NCI-H524 (cell line): ENCODE measurements at regions not wholly inside any gene's neighbourhood (a gene's known extent, or its start where the extent isn't known, plus 50 kb on each side); places are given as distances from the start of the nearest gene placed in this dataset.

Source experiments
- DNase-seq, 2 experiments: peaks; one replicate each; lab custom pipeline; 2025; lab: John Stamatoyannopoulos, UW

DNA sequence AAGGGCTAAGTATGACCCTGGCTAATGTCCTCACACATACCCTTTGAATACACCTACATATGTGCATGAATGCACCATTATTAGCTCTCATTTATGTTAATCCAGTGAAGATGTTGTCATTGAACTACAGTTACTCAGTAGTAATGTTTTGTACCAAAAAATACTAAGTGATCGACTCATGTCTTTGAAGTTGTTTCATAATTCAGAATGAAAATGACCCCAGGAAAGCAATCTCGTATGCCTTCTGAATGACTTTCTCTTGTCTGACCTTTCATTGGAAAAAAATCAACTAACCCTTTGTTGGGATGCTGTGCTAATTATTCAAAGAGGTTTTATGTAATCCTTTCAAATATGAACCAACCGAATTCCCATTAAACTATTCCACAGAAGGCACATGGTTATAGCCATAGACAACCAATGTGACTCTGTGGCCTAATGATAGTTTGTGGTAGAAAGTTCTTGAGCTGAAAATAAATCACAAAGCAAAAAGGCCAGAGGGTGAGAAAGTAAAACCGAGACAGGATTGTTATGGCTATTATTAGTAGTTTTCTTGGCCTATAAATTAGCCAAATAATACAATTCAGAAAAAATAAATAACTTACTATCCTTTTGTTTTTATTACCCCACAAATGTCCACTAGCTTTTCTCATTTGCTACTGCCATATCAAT is 86.8 kb upstream of the STARD13 start:
- no peak for DNase-seq

DNA sequence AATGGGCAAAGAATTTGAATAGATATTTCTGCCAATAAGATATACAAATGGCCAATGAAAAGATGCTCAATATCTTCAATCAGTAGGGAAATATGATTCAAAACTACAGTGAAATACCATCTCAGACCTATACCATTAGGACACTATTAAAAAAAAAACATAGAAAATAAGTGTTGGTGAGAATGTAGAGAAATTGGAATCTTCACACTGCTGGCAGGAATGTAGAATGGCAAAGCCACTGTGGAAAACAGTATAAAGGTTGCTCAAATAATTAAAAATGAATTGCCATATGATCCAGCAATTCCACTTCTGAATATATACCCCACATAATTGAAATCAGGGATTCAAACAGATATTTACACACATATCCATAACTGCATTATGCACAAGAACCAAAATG is 88.1 kb upstream of the STARD13 start:
- DNase-seq: no peak

DNA sequence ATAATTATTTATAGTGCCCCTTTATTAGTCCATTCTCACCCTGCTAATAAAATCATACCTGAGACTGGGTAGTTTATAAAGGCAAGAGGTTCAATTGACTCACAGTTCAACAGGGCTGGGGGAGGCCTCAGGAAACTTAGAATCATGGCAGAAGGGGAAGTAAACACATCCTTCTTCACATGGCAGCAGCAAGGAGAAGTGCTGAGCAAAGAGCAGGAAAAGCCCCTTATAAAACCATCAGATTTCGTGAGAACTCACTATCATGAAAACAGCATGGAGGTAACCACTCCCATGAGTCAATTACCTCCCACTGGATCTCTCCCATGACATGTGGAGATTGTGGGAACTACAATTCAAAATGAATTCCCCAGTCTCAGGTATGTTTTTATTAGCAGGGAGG is 89.9 kb upstream of the STARD13 start:
- no peak for DNase-seq

DNA sequence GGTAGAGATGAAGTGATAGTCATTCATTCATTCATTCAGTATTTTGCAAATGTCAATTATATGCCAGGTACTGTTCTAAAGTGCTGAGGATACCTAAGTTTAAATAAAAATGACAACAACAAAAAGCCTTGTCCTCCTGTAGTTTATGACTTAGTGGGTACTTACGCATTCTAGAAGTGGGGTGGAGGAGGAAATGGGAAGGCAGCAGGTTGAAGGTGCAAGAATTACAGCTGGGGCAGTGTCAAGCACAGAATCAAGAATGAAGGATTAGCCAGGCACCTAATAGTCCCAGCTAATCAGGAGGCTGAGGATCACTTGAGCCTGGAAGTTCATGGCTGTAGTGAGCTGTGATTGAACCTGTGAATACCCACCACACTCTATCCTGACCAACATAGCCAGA is 90.7 kb upstream of the STARD13 start:
- DNase-seq: no peak

DNA sequence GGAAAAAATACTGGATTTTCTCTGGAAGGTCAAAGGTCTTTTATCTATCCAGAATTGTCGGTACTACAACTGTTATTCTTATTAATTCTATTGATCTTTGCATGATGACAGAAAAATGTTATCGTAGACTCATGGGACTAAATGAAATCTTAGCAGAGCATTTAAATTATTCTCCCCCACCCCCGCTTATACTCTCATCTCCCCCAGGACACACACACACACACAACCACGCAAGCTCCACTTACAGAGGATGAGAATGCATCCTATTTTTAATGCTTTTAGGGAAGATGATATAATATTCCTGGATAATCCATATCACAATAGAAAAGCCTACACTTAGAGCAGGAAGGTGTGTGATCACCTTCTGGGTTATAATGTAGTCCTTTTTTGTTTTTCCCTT is 91.9 kb upstream of the STARD13 start:
- no peak for DNase-seq

DNA sequence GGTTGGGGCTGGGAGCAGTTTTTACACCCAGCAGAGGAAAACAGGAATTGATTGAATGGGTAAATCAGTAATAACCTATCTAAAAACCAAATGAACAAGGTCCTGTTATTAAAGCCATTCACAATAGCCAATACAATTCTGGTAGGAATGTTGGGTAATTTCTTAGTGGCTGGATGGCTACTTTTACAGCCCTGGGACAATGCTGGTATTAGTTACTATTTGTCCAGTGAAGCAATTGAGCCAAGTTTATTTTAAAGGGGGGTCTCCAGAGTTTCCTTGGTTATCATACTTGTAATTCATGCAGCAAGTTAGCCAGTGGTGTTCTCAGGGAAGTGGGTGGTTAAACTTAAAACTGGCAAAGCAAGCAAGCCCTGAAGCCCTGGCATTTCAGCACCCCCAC is 92.3 kb upstream of the STARD13 start:
- DNase-seq: no peak

DNA sequence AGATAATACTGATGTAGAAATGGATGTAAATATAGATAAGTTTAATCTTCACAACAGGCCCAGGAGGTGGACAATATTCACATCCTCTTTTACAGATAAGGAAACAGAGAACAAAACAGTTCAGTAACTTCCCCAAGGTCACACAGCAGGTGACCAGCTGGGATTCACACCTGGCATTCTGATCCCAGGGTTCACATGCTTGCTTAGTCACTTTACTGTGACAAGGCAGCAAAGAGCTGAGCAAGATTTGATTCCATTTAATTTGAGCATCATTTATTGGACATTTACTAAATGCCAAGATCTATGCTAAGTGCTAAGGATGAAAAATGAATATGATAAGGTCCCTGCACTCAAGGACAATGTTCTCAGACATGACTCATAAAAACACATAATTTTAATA is 94.1 kb upstream of the STARD13 start:
- DNase-seq: no peak

DNA sequence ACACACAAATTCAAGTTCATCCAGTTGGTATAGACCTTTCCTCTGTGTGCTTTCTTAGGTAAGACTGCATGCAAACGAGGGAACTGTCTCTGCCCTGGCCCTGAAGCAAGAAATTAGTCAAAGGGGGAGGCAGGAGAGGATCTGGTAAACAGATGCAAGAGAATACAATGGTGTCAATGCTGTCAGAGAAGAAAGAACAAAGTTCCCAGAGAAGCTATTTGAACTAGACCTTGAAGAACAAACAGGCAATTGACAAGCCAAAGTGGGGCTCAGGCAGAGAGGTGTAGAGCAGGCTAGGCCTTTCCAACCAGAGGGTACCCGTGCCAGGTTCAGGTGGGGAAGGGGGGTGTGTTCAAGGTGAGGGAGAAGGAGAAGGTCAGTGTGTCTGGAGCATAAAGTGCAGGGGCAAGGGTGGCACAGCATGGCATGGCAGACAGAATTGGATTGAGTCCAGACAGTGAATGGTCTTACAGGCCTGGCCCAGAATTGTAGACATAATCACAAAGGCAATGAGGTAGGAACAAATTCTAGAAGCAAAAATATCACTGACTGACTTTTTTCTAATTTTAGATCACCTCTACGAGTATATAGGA is 95.0 kb upstream of the STARD13 start:
- no peak for DNase-seq

DNA sequence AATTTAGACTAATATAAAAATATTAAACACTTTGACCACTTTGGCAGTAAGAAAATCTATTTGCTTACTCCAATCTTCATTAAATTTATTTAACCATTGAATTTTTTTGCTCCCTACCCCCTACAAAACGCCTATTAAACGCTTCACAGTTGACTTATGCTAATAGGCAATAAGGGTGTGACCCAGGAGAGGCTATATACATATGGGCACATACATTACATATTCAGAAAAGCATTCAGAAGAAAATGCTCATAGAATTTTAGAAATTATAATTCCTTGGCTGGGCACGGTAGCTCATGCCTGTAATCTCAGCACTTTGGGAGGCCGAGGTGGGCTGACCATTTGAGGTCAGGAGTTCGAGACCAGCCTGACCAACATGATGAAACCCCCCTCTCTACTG is 95.6 kb upstream of the STARD13 start:
- DNase-seq: no peak

DNA sequence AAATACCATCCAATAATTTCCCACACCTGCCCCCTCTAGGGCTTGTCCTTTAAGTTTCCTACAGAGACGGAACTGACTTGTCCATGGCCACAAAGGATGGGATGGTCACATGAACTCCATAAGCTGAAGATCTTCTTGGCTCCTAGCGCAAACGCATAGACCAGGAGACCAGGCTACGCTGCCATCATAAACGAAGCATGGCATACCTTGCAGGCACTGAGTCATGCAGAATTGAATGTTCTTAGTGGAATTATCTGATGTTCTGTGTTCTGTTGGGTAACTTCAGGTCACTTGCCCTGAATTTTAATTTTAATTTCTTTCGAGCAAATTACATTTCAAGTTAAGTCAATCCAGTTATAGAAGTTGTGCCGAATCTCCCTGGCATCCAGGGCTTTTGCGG is 96.4 kb upstream of the STARD13 start:
- DNase-seq: no peak

DNA sequence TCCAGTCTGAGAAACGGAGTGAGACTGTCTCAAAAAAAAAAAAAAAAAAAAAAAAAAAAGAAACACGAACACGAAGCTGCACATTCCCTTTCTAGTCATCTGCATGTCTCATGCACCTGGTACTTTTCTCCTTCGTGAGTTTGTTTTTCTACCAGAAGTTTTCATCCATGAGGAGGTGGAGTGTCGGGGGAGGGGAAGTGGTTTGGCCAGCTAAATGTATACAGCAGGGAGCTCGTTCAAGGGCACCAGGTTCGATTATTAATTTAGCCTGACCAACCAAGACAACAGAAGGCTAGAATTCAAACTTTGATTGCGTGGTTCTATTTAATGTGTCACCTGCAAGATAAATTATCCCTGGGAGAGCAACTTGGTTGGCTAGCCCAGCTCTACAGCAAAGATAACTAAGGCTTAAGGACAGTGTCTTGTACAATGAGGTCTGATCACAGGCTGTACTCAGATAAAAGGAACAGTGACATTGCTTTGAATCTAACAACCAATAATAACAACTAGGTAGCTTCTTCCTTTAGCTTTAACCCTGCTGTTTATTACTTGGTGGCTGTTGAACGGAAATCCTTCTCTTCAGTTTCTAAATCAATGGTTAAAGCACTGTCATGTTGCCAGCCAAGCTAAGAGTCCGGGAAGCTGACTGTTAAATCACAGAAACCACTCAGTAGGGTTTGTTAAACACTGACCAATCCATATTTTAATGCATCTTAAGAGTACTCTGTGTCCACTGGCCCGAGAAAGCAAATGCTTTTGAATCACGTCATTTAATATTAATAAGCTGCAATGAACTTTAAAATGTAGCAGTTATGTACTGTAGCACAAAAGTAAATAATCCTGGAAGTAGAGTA is 98.4 kb upstream of the STARD13 start:
- DNase-seq: no peak

DNA sequence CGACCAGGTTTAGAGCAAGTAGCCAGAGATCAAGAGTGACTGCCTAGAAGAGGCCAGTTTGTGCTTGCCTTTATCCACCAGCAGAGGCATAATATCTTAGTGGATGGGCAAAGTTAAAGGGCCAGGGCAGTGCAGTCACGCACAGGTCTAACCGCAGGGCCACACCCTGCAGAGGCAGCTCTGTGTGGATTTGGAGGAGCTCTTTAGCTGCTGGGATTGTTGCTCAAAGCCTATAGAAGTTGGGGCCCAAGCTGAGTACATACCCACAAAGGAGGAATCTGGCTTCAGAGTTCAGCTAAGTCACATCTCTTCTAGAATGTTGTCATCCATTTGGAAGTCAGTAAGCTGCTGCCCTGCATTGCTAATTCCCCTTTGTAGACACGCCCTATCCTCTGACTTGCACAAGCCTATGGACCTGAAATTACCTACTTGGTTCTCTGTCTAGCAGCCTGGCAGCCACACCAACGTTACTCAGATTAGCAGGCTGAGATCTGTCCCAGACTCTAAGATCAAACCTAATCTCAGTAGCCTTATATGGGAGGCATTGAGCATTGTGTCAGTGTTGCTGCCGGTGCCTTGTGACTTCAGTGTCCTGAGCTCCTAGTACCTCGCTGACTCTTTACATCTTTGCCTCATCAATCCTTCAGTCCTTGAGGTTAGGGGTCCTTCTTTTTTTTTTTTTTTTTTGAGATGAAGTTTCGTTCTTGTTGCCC is 102.9 kb upstream of the STARD13 start:
- DNase-seq: no peak

DNA sequence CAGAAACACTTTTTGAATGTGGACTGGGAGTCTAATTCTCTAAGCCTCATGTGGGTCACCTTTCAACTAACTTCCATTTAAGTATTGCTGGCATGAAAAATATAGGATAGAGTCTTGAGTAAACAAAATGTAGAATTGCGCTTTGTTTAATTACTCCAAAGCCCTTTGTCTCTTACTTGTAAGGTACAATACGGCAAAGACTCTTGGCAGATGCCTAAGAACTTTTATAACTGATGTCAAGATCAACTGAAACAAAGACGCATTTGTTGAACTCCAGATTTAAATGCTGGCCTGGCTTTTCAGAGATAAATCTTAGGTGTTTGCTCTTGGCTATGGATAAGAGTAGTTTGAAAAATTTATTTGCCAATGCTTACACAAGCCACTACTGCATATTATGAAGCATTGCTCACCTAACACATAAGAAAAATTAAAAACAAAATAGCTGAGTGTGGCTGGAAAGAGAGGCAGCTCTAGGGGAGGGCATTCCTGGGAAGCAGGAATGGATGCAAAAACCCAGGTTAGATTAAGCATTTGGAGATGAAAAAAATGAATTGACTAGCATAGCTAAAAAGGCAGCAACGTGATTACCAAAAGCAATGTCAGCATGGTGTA is 107.3 kb upstream of the STARD13 start:
- no peak for DNase-seq

DNA sequence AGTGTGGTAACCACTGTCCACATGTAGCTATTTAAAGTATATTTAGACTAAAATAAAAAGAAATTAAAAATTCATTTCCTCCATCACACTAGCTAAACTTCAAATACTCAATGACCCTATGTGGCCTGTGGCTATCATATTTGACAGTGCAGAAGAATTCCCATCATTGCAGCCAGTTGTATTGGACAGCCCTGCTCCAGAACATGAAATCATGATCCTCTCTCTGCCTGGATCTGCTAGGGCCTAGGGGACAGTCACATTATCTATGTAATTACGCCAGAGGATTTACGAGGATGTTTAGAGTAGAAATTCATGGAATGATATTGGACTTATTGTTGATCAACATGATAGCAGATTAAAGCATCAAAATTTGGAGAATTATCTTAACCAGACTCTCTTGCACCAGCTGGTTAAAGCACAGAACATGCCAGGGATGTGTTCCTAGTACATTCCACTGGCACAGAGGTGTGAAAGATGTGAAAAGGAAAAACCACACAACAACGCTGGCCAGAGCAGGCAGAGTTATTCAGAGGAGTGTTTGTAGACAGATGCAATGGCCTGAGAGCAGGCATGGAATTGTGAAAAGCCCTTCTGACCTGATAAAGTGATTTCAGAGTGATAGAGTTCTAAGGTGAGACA is 108.9 kb upstream of the STARD13 start:
- no peak for DNase-seq

DNA sequence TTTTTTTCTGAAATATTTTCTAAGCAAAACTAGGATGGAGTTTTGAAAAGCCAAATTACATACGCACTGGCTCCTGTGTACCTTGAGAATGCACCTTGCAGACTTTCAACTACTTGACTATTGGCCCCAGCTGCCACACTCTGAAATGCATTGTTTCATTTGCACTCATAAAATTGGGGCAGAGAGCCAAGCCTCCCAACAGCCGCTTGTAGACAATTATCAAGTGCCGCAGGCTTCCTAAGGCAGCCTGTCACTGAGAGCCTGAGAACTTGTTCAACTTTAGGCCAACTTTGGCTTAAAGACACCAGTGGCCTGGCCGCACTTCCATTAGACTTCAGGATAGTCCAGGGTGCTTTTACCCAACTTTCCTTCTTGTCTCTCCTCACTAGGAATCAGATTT is 115.7 kb upstream of the STARD13 start:
- DNase-seq: peak in 1 of 2 experiments; percentile 52

DNA sequence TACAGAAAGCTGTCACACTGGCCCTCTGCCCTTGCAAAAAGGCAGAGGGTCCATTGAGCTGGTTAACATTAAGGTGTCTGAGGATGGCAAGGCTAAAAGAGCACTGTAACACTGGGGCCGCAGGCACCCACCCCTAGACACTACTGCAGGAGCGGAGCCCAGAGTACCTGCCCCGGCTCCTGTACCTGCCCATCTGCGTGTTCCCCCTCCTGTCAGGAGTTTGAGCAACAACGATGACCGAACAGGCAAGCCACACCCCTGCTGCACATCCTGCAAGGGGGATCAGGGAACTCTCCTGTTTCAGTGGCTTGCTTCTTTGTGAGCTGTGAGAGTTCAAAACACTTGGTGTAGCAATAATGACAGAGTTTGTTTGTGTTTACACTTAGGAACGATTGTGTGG is 117.4 kb upstream of the STARD13 start:
- DNase-seq: no peak

DNA sequence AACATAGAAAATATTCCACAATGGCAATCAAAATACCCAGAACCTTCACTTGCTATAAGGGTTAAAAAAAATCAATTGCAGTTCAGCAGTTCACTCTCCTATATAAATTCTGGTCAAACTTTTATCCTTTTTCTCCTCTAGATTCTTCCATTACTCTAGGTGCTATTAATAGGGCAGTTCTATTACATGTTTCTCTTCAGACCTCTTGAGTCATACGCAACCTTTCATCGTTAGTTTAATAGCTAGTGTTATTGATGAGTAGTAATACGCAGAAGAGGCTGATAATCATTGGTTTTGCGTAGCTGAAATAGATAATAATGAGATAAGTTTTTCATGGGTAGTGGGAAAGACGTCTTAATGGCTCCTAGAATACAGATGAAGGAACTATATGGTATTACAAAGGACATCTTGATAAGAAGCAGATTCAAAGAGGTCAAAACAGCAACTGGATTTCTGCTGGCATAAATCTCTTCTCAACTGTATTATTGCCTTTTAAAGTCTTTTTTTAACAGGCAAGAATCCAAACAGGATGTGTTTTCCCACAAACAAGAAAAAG is 118.3 kb upstream of the STARD13 start:
- no peak for DNase-seq

DNA sequence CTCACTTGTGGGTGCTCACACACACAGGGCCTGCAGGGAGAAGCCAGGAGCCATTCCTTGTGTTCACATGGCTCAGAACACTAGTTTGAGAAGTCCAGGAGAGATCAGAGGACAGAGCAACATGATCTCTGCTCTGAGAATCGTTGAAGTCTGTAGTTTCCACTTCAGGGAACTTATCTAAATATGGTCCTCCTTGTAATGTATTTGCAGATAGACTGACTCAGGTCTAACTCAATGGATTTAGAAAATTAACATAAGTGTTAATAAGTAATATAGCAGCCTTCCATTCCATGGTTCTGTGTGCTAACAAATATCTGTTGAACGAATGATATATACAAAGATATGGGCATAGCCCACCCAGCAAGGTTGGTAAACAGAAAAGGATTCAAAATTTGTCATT is 119.8 kb upstream of the STARD13 start:
- DNase-seq: no peak

DNA sequence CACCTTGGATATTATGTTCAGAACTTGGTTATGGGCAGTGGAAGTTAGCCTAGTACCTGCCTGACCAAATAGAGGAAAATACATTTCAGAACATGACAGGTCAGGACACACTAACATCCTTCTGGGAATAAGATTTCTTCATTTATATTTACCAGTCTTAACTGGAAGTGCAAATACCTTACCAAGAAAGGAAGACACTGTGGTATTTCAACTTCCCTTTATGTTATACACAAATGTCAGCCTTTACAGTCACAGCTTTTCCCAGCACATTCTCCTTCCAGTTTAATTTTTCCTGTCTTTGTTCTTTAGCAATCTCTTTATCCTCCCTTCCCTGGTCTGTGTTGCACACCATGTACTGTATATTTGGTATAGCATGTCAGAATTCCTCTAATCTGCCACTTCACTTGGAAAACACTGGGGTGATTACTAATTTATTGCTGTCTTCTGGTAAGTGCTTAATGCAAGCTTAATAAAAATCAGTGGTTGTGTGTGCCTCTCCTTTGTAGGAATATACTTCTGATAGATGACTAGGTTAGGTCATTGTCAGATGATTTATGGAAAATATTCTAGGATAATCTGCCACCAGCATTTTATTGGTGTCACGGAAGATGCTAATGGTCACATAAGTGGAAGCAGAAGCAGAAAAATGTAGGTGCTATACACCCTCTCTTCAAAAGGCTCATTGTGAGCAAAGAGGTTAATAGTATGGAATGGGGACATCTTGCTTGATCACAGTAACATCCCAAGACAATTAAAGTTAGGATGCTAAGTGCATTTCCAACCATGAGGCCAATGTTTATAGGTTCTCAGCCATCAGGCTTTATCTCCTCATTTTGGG is 124.3 kb upstream of the STARD13 start:
- DNase-seq: no peak

DNA sequence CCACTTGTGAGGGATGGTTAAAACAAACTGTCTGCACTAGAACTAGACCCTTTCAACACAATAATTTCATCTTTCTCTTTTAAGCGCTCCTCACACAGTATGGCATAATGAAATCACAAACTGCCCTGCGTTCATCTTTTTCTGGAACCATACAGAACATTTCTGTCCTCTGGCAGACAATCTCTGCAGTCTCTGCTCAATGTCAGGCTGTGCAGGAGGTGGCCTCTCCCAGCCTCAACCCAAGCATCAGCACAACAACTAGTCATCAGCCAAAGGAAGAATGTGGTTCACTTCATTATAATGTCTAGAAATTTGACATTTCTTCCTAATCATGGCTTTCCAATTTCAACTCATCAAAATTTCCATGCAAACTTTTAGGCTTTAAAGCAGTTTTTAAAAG is 125.1 kb upstream of the STARD13 start:
- no peak for DNase-seq

DNA sequence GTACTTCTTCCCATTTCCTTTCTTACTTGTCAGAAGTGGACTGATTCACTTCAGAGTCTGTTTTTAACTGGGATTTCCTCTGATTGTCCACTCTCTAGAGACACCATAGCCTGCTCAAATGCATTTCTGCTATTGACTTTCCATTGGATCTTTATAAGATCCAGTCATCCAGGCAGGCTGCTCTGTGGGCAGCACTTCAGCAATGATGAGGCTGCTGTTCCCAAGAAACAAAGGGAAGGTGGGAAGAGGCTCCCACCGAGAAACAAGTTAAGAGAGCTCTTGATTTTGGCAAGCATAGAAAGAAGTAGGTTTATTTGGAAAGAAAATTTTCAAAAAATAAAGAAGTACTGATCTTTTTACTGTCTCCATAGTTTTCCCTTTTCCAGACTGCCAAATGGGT is 125.8 kb upstream of the STARD13 start:
- DNase-seq: no peak
